ENCODE measurements at regions not wholly inside any gene's neighbourhood (a gene's known extent, or its start where the extent isn't known, plus 50 kb on each side); places are given as distances from the start of the nearest gene placed in this dataset.

GRCh38 chr7:19376538-19376937, 231.3 kb upstream of the FERD3L start:
- TF ChIP-seq CTCF (IDR thresholded peaks at IDR 0.05) (no peak), POLR2A (IDR thresholded peaks at IDR 0.05) (no peak)

All from right lobe of liver (tissue), 4 donors.